ENCODE measurements at regions not wholly inside any gene's neighbourhood (a gene's known extent, or its start where the extent isn't known, plus 50 kb on each side); places are given as distances from the start of the nearest gene placed in this dataset.

GRCh38 chr2:216275890-216276289, 96.4 kb downstream of the MARCHF4 start:
- TF ChIP-seq CTCF (IDR thresholded peaks at IDR 0.05; ENCODE audit: extremely low read depth in 1 of 2, insufficient read depth in 1 of 2, low read depth in 1 of 2, low read length in 2 of 2) = no peak
- TF ChIP-seq POLR2AphosphoS5 (IDR thresholded peaks at IDR 0.05; ENCODE audit: insufficient read depth, low read depth, low read length) = no peak
- TF ChIP-seq POLR2A (IDR thresholded peaks at IDR 0.05; ENCODE audit: low read depth, low read length) = no peak
- no peak for TF ChIP-seq JUN (IDR thresholded peaks at IDR 0.05; ENCODE audit: borderline replicate concordance, insufficient read depth, insufficient read length, low read depth)
- TF ChIP-seq FOS (IDR thresholded peaks at IDR 0.05; ENCODE audit: borderline replicate concordance, insufficient read depth, low read length) = no peak
- TF ChIP-seq MAX (IDR thresholded peaks at IDR 0.05; ENCODE audit: insufficient read depth, insufficient read length) = no peak
- TF ChIP-seq EZH2 (IDR thresholded peaks at IDR 0.05; ENCODE audit: borderline replicate concordance, low read depth, low read length, severe bottlenecking) = no peak
- TF ChIP-seq GATA2 (IDR thresholded peaks at IDR 0.05; ENCODE audit: insufficient read depth, insufficient read length, low read depth, low read length) = no peak
